ENCODE measurements at regions not wholly inside any gene's neighbourhood (a gene's known extent, or its start where the extent isn't known, plus 50 kb on each side); places are given as distances from the start of the nearest gene placed in this dataset.

GRCh38 chr2:185607945-185608344 is 130.7 kb upstream of the FSIP2 start:
- TF ChIP-seq EZH2 (IDR thresholded peaks at IDR 0.05) (no peak), FOXP2 (optimal IDR thresholded peaks at IDR 0.05; ENCODE audit: control extremely low read depth, extremely low read length, insufficient read depth) (no peak), POLR2AphosphoS5 (IDR thresholded peaks at IDR 0.05; ENCODE audit: borderline replicate concordance, low read depth, low read length) (no peak)

All from SK-N-MC (cell line).